SH-SY5Y (cell line): ENCODE measurements at regions not wholly inside any gene's neighbourhood (a gene's known extent, or its start where the extent isn't known, plus 50 kb on each side); places are given as distances from the start of the nearest gene placed in this dataset.

Experiments
- GATA2 ChIP-seq: IDR thresholded peaks from 2 replicates; pipeline ENCODE4 v1.6.1; 2011; ENCODE audit warnings: mild to moderate bottlenecking, low read depth, low read length
- GATA3 ChIP-seq: IDR thresholded peaks from 2 replicates; pipeline ENCODE4 v1.6.1; 2011; ENCODE audit warnings: low read depth, mild to moderate bottlenecking, low read length, moderate library complexity

GRCh38 chr7:50164559-50165170 lies 71.6 kb upstream of the ZPBP start:
- no peak for TF ChIP-seq GATA3
- TF ChIP-seq GATA2 = no peak
